ENCODE measurements at regions not wholly inside any gene's neighbourhood (a gene's known extent, or its start where the extent isn't known, plus 50 kb on each side); places are given as distances from the start of the nearest gene placed in this dataset.
"Not testable (repeated sequence)": the region's sequence is repeated elsewhere in the genome, so short reads cannot be mapped to it uniquely, and the experiment has no call there.

GRCh38 chr2:236909193-236909504 lies 176.5 kb upstream of the COPS8 start:
- no peak for DNase-seq

DNA sequence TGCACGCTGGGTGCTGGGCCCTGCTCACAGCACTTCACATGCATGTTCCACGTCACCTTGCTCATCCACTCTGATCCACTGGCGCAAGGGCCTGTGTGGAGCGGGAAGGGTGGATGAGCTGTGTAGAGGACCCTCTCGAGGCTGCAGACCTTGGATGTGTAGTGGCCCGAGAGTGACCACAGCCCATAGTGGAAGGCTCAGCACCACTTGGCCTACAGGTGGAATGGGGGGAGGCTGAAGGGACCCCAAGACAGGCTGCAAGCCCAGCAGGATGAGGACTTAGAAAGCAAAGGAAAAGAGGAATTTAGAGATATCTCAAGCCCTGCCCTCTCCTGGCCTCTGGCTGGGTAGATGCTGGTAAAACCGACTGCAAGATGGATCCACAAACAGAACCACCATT lies 175.9 kb upstream of the COPS8 start:
- DNase-seq, result no peak

- DNase-seq, result no peak
These were observed 174.8 kb upstream of the COPS8 start for GRCh38 chr2:236910781-236911495.

- DNase-seq, result no peak
These were observed 173.2 kb upstream of the COPS8 start for GRCh38 chr2:236912326-236913120.

DNA sequence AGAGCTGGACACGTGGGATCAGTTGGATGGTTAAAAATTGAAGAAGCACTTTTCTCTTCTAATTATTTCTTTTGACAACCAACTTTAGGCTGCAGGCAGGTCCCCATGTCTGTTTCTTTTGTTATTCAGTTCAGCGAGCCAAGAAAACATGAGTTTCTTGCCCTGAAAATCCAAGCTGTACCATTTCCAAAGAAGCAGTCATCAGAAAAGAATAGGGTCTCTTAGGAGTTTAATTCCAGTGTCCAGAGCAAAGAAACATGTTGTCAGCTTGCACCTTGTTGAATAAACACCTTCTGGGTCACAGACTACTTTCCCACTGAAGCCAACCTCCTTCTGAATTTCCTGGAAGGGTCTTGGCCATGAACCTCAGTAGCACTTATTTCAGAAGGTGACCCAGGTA lies 170.5 kb upstream of the COPS8 start:
- DNase-seq, result no peak

DNA sequence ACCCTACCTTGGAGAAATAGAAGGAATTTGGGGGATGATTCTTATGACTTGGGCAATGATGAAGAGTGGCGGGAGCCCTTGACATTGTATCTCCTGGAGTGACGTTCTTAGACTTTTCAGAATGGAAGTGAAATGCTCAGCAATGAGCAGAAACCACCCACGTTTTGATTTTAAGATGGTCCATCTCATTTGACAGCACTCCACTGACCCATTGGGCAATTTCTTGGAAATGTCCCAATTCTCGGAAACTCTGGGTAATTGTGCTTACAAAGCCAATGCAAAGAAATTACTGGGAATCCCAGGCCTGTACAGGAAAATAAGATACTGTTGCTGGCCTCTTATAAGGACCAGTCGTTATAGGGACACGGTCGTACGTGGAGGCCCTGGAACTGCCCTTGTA lies 170.0 kb upstream of the COPS8 start:
- DNase-seq, result no peak

- DNase-seq, result no peak
These were observed 169.5 kb upstream of the COPS8 start for GRCh38 chr2:236916181-236916580.

- DNase-seq, result no peak
These were observed 169.0 kb upstream of the COPS8 start for GRCh38 chr2:236916651-236917050.

- DNase-seq, result no peak
These were observed 168.5 kb upstream of the COPS8 start for GRCh38 chr2:236917164-236917563.

DNA sequence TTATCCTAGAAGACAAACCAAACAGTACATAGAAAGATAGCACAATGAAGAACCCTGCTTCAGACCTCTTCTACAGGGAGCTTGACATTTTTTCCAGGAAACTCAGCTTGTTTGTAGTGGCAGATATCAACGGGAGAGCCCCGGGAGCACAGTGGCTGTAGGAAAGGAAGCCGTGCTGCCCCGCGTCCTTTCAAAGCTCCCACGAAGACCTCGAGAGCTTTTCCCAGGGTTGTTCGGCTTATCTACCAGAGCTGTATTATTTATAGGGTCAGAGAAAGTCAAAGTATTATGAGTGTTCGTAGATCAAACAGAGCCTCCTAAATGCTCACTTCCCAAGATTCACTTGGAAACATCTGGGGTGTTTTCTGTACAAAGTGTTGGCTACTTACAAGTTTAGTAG lies 167.1 kb upstream of the COPS8 start:
- no peak for DNase-seq

DNA sequence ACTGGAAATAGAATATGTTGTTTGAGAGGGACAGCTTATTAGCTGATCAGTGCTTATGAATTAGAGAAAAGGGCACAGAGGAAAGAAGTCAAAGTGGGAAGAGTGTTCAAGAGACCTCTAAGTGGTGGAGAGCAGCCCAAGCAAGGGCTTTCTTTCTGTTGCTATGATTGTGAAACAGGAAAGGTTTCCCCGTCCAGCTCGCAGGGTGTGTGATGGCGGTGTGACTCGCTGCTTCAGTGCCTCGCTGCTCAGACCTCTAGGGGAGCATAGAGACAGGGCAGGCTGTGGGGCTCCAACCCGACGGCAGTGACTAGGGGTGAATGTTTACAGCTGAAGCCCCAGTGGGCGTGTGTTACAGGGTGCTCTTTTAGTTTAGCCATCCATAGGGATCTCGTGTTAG lies 166.5 kb upstream of the COPS8 start:
- DNase-seq, result no peak

GRCh38 chr2:236919801-236920379 lies 165.8 kb upstream of the COPS8 start:
- DNase-seq, result not testable (repeated sequence)

DNA sequence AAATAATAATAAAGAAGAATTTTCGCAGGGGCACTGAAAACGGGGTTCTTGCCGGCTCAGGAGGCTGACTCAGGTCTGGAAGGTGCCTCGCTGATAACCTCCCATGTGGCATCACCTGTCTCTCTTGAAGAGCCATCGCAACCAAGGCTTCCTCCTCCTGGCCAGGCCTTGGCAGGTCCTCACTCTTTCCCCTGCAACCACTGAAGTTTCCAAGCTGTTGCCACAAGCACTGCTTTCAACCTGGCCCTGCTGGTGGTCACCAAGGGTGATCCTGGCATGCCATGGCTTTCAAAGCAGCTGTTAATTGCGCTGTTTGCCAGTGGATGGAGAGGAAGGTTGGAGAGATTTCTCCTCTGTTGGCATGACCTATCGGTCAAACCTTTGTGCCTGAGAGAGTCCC lies 163.6 kb upstream of the COPS8 start:
- DNase-seq, result no peak

DNA sequence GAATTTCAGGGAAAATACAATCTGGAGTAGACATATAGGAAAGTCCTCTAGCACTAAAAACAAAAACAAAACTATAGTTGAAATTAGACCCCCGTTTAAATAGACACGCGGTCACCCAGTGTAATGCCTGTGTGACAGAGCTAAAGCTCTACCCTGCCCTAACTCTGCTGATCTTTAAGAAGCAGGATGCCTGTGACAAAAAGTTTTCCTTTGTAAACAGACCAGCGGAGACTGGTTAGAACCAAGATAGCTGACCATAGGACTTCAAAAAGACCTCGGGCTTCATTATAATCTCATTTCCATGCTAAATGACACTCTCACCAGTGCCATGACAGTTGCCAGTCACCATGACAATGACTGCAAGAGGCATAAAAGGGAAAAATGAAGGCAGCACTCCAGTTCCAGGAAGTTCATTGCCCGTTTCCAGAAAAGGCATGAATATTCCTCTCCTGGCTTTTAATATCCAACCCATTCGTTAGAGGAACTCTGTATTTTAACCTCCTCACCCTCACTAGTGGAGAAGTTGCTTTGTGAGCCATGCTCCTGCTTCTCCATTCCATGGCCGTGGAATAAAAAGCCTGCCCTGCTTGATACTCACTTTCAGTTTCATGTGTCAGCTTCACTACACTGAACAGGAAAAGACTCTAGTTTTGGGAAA lies 157.2 kb upstream of the COPS8 start:
- DNase-seq, result no peak

GRCh38 chr2:236932831-236933361 lies 152.8 kb upstream of the COPS8 start:
- no peak for DNase-seq

- no peak for DNase-seq
These were observed 151.5 kb upstream of the COPS8 start for GRCh38 chr2:236934166-236934565.

DNA sequence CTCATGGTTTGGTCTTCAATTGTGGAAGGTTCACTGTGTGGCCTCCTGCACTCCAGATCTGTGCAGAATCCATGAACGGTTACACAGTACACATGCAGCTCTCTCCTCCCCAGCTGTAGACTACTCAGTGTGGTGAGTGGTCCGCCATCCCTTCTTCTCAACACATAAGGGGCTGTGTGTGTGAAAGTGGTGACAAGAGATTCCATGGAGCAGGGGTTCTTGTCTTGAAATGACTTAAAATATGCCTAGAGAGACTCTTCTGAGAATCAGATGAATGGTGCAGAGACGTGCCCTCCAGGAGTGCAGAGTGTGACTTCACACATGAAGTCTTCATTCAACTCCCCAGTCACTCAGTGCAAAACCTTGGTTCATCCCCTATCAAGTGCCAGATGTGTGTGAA lies 151.0 kb upstream of the COPS8 start:
- no peak for DNase-seq

DNA sequence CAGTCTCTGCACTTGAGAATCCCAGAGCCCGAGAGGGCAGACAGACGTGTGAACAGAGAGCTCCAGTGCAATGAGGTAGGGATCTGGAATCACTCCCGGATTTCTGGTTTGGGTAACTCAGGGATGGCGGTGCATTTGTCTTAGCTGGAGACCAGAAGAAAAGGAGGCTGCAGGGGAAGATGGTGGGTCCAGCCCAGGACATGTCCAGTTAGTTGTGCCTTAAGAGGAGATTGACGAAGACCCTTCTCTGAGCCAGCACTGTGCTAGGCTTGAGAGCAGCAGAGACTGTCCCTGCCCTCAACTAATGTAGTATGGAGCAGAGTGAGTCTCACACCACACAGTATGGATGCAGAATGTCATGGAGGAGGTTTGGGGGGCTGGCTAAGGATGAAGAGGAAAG lies 150.6 kb upstream of the COPS8 start:
- DNase-seq, result no peak

DNA sequence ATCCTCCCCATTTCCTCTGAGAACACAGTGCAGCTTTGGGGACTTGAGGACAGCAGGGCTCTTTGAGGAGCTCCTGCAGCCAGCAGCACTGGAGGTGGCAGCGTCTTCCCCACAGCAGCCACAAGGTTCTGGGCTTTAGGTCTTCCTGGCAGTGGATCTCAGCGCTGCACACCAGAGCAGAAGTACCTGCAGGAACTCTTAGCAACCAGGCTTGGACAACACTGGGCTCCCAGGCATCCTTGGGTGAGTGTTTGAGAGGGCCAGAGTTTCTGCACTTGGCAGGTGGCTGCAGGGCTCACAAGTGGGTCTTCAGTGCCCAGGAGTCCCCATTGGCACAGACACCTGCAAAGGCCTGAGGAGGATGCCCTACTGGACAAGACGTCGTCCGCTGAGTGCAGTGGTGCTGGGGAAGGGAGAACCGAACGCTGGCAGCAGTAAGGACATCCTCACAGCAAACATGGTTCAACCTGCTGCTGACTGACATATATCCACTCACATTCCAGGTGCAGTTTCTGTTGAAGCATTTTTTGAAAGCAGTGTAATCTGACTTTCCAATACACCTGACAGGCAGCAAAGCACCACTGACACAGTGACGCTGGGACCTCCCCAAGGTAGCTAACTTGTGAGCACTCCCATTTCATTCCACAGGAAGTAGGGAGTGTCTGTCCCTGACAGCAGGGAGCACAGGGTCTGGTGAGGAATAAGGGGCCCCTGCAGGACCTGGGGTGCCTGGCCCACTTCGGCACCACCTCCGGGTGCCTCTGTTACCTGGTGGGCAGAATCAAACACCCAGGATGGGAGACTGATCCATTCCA lies 149.9 kb upstream of the COPS8 start:
- DNase-seq, result no peak

DNA sequence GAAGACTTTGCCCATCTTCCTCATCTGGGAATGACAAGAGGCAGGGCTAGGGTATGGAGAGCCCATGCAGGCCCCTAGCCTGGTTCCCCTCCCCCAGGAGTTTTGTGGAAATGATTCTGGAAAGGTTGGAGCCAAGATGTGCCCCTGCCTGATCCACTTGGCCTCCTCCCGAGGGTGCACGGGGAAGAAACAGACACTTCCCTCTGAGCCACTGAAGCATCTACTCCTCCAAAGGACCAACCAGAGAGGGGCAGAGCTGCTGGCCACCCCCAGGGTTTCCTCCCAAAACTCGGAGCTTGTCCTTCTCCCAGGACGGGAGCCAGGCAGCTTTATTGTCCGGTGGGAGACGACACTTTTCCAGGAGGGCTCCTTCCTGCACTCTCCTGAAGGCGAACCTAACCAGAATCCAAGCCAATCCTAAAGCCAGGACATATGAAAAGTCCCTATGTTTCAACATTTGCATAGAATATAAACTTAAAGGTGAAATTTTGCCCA lies 149.2 kb upstream of the COPS8 start:
- DNase-seq, result no peak

- DNase-seq, result no peak
These were observed 147.6 kb upstream of the COPS8 start for GRCh38 chr2:236938126-236938525.

DNA sequence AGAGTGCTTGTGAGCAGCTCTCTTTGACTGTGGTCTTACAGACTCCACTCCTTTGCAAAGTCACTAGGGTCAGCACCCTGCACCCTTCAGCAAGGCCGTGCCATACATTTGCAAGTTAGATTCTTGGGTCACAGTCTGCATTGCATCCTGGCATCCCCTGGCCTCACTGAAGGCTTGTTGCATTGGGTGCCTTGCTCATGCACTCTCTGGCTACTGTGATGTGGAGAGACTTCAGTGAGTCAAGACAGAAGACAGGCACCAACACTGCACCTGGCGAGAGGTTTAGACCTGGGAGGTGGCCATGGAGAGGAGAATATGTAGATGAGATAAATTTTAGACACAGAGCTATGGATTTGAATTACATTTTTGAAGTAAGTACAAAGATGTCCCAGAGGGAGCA lies 146.4 kb upstream of the COPS8 start:
- DNase-seq, result no peak
